ENCODE measurements at regions not wholly inside any gene's neighbourhood (a gene's known extent, or its start where the extent isn't known, plus 50 kb on each side); places are given as distances from the start of the nearest gene placed in this dataset.
A peak's percentile ranks its signal among the peaks of the same experiment; 100 is the strongest.

DNA sequence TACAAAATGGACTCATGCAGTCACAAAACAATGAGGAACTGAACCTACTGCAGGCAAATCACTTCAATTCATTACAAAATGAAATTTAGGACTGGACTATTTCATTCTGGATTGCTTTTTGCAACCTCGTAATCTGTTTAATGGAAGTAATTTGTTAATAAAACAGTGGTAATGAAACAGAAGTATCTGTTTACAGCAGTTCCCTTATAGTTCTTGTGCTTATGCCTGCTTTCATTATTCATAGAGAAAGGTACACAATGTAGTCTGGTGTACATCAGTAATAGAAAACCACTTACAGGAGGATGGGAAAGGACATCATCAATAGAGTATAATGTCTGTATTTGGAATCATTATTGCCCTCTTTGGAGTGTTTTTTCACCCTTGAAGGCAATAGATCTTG lies 389.2 kb upstream of the NUDT12 start:
- no peak for DNase-seq (ENCODE audit: low read depth)
- TF ChIP-seq, protein P1, sequence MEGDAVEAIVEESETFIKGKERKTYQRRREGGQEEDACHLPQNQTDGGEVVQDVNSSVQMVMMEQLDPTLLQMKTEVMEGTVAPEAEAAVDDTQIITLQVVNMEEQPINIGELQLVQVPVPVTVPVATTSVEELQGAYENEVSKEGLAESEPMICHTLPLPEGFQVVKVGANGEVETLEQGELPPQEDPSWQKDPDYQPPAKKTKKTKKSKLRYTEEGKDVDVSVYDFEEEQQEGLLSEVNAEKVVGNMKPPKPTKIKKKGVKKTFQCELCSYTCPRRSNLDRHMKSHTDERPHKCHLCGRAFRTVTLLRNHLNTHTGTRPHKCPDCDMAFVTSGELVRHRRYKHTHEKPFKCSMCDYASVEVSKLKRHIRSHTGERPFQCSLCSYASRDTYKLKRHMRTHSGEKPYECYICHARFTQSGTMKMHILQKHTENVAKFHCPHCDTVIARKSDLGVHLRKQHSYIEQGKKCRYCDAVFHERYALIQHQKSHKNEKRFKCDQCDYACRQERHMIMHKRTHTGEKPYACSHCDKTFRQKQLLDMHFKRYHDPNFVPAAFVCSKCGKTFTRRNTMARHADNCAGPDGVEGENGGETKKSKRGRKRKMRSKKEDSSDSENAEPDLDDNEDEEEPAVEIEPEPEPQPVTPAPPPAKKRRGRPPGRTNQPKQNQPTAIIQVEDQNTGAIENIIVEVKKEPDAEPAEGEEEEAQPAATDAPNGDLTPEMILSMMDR (conservative IDR thresholded peaks at IDR 0.05; ENCODE audit: low read depth, low read length) = no peak
- no peak overlapping the region for H3K4me3 ChIP-seq (ENCODE audit: low read length)

DNA sequence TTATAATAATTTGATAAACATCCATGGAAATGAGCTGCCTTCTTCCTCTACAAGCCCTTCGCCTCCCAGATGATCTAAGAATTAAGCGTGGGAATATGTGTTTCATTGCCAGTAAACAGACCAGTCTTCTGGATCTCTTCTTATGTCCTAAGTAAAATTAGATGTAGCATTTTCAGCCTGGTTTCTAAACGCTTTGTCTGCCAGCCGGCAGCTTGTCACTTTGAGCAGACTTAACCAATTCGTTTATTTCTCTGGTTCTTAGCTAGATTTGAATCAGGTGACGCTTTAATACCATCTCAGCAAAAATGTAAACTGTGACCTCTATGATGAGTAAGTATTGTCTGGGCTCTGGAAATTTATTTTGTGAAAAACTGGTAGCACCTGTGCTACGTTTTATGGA lies 380.6 kb upstream of the NUDT12 start:
- no peak overlapping the region for H3K4me3 ChIP-seq (ENCODE audit: low read length)
- TF ChIP-seq, protein P1 (conservative IDR thresholded peaks at IDR 0.05; ENCODE audit: low read depth, low read length) = no peak
- no peak for DNase-seq (ENCODE audit: low read depth)

DNA sequence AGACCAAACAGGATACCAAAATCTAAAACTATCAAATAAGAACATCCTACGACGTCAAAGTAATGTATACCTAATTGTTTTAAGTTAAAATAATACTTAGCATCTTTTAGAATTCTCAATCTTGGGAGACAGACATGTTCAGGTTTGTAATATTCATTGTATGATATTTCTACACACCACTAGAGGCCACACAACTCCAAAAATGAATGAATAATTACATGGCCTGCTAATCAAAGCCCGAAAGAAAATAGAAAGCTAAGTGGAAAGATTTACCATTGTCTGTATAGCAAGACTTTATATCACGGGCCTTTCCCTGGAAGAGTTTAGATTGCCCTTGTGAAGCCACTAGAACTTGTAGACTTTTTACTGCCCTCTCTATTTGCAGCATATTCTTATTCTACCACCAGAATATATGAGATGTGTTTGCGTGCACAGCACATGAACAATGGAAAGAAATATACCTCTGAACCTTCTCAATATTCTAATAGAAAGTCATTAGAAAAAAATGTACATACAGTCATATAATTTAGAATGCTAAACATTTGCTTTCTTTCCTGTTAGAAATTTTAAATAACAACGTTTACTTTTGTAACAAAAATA lies 380.1 kb upstream of the NUDT12 start:
- DNase-seq (ENCODE audit: low read depth) = no peak
- TF ChIP-seq, protein P1 (conservative IDR thresholded peaks at IDR 0.05; ENCODE audit: low read depth, low read length) = peak; percentile 39
- no peak overlapping the region for H3K4me3 ChIP-seq (ENCODE audit: low read length)

DNA sequence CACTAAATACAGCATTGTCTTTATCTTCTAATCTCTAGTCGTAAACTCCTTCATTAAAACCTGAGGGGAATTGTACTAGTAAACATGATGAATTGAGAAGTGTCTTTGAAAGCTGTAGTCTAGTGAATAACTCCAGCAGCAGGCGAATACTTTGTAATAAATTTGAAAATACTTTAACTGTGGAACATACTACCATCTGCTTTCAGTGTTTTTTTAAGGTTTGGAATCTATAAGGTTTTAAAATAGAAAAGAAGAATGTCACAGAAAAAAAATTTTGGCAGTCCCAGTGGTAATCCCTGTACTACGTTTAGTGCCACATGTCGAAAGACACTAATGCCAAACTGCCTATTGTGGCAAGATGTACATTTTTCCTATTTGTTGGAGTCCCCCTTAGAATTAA lies 379.0 kb upstream of the NUDT12 start:
- DNase-seq (ENCODE audit: low read depth) = no peak
- H3K4me3 ChIP-seq (ENCODE audit: low read length) = no peak overlapping the region
- TF ChIP-seq, protein P1 (conservative IDR thresholded peaks at IDR 0.05; ENCODE audit: low read depth, low read length) = no peak

DNA sequence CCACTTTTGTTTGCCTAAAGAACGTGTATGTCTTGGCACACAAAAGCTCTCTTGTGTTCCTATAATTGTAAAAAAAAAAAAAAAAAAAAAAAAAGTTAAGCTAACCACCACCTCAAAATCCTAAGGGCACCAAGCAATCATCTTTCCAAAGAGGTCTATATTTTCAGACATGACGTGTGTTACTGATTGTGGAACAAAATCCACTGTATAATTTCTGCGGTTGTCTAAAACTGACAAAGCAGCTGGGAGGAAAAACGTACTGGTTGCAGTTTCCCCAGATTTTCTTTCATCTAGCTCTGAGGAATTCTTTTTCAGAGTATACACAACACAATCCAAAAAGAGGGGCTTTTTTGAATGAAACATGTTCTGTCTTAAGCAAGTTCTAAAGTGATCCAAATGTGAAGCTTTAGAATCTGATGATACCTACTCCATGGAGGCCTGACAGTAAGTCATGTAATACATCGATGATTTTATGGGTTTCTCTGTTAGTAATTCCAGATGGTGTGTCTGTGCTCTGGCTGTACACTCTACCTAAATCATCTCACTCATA lies 375.6 kb upstream of the NUDT12 start:
- TF ChIP-seq, protein P1 (conservative IDR thresholded peaks at IDR 0.05; ENCODE audit: low read depth, low read length) = no peak
- no peak overlapping the region for H3K4me3 ChIP-seq (ENCODE audit: low read length)

DNA sequence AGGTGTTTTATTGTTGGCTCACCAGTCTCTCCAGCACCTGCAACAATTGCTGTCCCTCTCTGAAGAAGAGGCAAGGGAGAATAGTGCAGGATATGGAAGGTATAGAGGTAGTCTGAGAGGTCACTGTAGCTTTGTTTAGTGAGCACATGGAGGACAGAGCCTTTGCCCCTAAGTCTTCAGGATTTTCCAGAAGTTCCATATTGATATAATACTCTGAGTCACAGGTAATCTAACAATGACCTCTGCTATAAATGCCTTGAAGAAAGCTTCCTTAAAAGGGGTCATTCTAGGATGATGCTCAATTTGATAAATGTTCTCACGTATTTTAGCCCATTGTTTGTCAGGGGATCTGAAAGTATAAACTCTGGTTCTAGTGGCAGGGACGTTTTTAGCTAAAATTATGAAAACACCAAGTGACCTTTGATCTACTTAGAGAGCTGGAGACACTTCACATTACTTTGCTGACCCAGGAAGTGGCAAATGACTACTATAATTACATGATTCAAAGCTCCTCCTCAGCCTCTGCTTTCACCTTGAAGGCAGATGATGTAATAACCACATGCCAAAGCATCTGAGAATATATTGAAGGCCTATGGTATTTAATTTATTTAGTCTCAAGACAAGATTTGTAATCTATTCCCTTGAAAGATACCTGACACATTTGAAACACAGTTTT lies 366.9 kb upstream of the NUDT12 start:
- no peak for DNase-seq (ENCODE audit: low read depth)
- H3K4me3 ChIP-seq (ENCODE audit: low read length) = no peak overlapping the region
- TF ChIP-seq, protein P1 (conservative IDR thresholded peaks at IDR 0.05; ENCODE audit: low read depth, low read length) = no peak

More for the DNA sequence above, 375.6 kb upstream of the NUDT12 start:
- DNase-seq (ENCODE audit: low read depth) = no peak

DNA sequence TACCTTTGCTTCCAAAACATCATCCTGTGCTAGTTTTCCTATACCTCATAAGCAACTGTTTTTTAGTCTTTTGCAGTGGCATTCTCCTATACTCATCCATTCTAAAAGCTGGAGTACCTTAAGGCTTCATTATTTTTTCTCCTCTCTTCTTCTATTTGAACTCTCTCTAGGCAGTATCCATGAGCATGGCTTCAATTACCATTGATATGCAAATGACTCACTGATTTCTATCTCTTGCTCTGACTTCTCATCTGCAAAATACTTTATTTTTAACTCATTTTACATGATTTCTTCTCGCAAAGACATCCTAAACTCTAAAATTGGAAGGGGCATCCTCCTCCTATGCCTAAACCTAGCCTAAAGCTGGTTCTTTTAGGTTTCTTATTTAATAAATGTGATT lies 365.1 kb upstream of the NUDT12 start:
- no peak for DNase-seq (ENCODE audit: low read depth)
- no peak overlapping the region for H3K4me3 ChIP-seq (ENCODE audit: low read length)
- TF ChIP-seq, protein P1 (conservative IDR thresholded peaks at IDR 0.05; ENCODE audit: low read depth, low read length) = no peak
